ENCODE measurements at regions not wholly inside any gene's neighbourhood (a gene's known extent, or its start where the extent isn't known, plus 50 kb on each side); places are given as distances from the start of the nearest gene placed in this dataset.
"Not testable (repeated sequence)": the region's sequence is repeated elsewhere in the genome, so short reads cannot be mapped to it uniquely, and the experiment has no call there.

DNA sequence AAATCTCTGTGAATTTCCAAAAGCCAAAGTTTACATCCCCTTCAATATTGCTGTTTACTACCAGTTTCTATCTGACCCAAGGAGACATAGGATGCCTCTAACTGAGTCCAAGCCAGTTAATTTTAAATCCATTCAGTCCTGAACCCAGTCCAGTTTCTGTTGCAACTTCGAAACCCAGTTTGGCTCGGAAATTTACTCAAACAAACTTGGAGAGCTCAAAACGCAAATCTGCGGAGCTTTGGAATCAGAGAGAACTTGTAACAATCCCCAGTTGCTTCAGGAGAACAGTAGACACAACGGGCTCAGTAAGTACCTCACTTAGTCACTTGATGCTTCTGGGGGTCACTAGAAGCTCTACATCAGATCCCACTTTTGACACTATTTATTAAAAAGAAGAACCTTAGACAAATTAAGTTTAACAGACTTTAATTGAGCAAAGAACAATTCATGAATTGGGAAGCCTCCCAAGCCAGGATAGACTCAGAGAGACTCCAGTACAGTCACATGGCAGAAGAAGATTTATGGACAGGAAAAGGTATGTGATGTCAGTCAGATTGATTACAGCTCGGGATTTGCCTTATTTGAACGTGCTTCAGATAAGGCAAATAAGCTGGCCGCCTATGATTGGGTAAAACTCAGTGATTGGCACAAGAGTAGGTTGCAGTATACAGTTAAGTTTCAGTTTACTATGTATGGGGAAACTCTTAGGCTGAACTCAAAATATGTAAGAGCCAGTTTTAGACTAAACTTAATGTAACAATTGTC is 118.0 kb downstream of the RFPL4B start:
- no peak for DNase-seq

DNA sequence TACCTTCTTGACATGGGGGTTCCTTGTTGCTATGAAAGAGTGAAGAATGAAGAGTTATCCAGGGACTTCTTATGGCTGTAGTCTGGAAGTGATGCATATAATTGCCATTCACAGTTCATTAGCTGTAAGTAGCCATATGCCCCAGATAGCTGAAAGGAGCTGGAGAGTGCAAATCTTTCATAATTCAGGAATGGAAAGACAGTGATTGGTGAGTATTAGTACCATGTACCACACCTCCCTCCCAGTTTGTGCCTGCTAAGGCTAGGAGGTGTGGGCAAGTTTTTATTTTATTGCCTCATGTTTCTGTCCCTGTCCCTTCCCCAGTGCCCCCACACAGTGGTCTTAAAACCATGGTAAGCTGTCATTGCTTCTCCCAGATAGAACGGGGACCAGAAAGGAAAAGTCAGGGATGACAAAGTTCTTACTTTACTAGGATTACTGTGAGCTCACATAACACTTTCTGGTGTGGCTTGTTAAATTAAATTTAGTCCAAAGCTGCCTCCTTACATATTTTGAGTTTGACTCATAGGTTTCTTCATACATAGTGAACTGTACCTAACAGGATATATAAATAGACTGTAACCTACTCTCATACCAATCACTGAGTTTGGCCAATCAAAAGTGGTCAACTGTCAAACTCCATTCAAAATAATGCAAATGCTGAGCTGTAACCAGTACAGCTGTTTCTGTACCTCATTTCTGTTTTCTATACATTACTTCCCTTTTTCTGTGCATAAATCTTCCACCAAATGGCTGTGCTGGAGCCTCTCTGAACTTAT is 119.4 kb downstream of the RFPL4B start:
- no peak for DNase-seq

DNA sequence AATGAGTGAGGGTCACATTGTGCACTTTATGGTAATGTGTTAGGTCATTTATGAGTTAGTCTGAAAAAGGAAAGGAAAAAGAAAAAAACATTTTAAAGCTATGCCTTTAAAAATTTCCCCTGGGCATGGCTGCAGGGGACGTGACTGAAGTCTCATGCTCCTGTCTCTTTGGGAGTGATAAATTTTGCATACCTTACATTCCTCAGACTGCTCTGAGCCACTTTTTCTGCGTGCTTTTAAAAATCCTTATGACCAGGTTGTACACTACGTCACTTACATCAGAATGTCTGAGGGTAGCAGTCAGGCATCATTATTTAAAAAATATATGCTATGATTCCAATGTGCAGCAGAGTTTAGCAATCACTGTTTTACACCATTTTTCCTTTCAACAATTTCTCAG is 121.2 kb downstream of the RFPL4B start:
- no peak for DNase-seq

DNA sequence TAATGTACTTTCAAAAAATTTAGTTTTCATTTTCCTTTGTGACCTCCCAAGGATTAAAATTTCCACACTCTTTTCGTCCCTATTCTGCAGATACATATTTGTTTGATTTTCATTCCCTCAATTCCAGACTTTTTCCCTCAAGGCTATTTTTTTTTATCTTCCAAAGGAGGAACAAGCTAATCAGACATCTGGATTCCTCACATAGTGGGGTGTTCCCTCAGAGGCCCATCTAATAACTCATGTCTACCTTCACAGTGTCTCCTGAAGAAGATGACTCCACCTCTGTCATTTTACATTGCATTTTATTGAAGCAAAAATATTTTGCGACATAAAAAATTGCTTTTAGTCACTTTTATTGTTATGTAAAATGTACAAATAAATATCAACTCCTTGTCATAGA is 122.2 kb downstream of the RFPL4B start:
- no peak for DNase-seq

DNA sequence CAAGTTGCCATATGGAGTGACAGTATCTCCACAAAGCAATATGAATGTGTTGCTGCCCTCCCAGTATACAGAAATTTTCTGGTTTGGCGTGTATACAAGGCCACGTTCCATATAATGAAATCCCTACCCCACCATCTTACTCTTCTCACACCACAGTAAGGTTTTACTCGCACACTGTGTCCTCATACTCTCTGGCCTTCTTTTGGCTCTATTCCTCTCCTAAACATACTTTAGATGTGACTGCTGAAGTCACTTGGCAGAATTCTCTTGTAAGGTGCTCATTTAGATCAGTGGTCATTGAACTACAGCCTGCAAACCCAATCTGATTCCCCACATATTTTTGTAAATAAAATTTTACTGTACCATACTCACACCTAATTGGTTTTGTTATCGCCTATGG is 123.2 kb downstream of the RFPL4B start:
- DNase-seq = no peak

DNA sequence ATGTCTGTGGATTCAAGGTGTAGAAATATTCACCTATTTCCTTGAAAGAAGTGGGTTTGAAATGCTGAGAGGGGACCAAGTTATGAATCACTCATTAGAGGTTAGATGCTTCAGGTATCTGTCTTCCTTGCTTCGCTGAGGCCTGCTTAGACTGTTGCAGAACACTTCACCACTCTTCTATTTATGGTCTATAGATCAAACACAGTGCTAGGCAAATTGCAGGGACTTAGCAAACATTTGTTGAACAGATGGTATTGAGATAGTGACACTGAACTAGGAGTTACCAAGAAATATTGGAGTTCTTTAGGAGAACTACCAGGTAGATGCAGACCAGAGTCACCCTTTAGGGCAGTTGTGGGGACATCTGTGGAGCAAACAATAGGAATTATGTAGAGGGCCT is 123.8 kb downstream of the RFPL4B start:
- DNase-seq = no peak

DNA sequence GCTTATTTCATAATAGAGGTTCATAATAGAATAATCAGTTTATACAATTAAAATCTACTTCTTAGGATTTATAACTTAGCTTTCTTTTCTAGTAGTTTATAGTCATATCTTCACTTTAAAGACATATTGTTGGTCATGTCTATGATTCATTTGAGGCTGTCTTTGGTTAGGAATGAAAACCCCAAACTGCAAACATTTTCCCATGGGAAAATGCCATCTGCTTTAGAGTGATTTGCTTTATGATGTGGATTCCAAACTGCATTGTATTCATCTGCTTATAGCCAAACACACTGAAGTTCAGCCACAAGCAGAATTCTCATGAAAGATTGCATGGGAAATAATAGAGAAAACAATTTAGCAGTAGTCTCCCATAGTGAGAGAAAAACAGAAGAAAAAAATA is 128.0 kb downstream of the RFPL4B start:
- DNase-seq = no peak

DNA sequence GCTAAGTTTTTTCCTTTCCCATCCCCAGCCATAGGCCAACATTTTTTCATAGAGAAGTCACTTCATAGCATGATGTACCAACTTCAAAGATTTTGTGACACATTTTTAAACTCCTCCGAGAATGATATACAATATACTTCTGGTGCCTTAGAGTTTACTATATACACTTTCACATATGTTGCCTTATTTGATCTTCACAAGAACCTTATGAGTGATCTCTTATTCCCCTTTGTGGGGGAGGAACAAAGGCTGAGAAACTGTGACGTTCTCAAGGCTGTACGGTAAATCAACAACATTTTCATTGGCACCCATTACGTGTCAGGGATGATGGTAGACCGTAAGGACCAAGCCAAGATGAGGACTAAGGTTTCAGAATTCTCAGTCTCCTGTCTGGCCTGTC is 130.0 kb downstream of the RFPL4B start:
- no peak for DNase-seq

DNA sequence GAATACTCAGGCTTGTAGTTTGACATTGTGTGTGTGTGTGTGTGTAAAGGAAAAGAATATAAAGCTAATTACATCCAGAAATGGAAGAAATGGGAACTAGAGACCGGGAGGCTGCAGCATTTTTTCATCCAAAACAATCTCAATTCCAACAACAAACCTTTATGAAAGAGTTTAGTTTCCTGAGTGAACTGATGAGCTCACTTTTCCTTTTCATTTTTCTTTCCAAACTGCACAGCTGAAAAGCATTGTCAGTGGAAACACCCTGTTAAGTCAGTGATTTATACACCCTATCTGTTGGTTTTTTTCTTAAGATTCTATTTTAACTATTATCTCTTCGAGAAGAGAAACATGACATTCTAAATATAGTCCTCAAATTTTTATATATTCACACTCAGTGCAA is 130.9 kb downstream of the RFPL4B start:
- no peak for DNase-seq

DNA sequence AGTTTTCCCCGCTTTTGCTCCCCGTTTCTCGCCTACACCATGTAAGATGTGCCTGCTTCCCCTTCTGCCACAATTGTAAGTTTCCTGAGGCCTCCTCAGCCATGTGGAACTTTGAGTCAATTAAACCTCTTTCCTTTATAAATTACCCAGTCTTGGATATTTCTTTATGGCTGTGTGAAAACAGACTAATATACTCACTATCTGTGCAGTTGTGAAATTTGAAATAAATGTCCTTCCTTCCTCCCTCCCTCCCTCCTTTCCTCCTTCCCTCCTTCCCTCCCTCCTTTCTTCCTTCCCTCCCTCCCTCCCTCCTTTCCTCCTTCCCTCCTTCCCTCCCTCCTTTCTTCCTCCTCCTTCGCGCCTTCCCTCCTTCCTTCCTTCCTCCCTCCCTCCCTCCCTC is 132.8 kb downstream of the RFPL4B start:
- not testable (repeated sequence) for DNase-seq

DNA sequence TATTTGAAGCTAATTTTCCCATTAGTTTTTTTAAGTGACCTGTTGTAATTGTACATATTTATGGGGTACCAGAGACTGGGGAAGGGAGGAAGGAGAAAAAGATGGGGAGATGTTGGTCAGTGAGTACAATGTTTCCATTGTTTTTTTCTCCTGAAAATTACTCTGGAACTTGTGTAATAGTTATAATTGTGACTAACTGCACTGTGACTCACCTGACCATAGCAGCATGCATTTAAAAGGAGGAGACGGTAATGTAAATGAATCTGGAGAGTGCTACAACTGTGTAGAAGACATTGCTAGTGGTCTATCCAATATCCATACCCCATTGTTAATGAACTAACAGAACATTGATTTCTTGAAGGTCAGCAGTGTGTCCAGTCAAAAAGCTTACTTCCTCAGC is 133.4 kb downstream of the RFPL4B start:
- no peak for DNase-seq

DNA sequence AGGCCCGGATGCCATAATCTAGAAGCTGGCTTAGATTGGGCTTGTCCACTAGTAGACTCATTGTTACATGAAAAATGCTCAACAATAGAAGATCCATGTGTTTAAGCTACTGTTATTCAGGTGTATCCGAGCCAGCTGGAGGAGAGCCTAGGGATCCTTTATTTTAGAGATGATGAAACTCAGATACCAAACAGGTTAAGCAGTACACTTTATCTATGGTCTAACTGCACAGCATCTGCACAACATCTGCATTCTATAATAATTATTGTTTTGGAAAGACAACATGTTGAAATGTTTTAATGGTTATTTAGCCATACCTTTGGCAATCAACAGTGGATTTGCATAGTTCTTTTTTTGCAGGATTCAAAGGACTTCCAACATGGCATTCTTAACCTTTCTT is 134.1 kb downstream of the RFPL4B start:
- no peak for DNase-seq

DNA sequence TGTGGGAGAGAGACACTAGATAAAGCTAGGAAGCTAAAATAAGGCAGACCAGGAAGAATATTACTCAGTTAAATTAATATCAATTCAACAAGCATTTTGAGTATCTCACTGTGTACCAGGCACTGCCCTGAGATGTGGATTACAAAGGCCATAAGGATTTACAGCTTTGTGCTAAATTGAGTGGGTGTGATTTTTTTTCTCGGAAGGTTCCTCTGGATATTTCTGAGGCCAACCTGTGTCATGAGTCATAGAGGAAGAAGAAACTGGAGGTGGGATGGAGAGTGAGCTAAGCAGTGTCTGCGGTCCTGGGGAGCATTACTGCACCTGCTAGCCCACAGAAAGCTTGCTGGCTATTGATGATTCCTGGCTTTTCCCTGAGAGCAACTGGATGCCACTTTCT is 135.2 kb downstream of the RFPL4B start:
- DNase-seq = no peak

DNA sequence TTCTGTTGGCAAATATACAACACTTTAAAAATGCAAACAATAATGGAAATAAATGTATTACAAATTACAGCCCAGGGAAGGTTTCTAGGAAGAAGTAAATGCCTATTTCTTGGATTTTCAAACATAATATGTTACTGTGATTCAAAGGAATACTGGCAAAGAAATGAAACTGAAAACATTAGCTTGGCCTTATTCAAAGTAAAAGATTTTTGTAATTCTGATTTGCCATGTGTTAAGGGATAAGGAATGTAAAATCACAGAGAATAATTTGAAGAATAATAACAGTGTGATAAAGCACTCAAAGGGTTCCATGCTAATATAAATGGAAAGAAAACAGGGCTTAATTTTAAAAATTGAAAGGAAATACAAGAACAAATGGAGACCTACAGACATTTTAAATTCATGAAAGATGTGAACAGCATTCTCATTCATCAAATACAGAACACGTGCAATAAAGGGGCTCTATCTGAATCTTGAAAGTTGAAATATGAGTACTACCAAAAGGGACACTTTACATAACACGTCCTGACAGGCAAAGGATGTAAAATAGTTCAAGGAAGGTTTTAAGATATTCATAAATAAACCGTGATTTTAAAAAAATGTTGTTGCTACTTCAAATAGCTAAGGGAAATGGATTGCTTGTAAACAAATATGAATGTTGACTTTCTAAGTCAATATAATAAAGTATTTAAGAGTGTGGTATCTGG is 138.1 kb downstream of the RFPL4B start:
- DNase-seq = no peak

DNA sequence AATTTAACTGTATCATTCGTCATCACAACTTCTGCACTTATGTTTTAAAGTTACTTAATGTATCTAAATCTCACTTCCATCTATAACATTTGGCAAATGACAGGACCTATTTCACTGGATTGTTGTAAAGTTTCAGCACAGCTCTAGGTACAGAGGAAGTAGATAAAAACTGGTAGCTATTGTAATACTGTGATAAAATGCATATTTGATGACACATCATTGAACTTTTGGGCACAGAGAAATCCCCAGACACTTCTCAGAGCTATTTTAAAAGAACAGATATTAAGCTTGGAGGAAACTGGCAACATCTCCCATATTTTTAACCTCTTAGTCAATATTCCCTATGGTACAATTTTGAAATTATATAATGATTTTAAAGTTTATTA is 138.7 kb downstream of the RFPL4B start:
- no peak for DNase-seq

DNA sequence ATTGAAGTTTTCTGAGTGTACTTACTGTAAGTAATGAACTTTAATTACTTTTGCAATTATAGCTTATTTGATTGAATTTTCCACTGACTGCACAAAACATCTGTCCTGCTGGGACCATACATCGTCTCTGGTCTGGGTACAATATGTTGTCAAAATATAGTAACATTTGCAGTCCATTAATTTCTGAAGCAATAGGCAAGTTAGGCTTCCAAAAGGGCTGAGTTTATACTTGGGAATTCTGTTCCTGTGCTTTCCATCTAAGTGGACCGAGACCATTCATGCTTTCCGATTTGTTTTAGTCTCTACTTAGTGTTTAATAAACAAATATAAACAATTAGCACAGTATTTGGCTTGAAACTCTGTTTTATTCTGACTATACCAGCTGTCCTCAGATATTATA is 139.3 kb downstream of the RFPL4B start:
- DNase-seq = no peak

DNA sequence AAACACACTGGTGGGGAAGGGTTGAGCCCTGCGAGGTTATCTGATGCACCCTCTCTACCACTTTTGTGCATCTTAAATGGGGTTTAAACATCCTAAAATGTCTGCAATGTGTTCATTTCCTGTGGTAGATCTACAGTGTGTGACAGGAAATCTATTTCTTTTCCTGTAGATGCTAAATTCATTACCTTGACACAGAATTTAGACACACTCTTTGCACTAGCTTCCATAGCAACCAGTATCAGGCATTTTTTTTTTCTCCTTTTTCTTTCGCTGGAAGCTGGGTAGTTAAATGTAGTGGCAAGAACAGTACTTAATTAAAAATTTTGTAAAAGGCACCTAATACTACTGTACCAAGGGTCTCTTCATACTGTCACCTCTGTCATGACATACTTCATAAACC is 141.1 kb downstream of the RFPL4B start:
- no peak for DNase-seq

DNA sequence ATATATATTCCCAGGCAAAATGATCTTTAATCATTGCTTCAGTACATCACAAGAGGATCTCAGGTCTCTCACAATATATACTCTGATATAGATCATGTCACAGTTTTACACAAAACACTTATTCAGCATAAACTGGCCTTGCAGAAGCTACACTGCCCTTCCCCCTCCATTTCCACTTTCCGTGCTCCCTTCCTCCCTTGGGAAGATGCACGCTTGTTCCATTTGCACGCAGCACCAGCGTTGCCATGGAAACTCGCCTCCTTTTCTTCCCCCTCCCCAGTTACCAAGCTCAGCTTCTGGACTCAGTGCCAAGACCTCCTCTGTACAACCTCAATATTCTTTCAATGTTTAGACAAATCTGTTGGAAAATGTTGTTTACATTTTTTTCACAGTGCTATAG is 154.6 kb downstream of the RFPL4B start:
- no peak for DNase-seq

DNA sequence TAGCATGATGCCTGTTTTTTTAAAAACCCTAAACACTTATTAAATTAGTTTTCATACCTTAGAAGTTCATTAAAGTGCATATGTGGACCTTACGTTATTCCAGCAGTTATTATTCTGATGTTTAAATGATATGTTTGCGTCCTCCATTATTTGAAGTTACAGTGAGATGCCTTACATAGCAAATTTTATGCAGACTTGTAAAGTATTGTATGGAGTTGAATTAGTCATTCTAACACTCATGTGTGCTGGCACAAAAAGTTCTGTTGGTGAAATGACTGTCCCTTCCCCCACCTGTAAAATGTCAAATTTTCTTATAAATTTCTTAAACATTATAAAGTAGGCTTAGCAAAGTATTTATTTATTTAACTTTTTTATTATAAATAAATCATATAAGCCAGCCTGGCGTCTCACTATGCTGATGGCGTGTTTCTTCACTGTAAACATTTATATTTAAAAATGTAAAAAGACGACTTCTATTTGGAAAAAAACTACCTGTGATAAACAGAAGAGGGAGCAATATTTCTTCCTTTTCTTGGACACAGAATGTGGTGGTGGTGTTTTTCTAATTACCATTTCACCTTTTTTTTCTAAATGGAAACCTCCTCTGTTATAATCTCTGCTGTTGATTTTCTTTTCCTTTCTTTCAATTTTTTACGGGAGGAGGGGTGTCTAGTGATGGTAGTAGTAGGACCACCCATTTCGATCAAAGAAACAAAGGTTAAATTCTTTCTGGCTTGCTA is 155.4 kb downstream of the RFPL4B start:
- no peak for DNase-seq

DNA sequence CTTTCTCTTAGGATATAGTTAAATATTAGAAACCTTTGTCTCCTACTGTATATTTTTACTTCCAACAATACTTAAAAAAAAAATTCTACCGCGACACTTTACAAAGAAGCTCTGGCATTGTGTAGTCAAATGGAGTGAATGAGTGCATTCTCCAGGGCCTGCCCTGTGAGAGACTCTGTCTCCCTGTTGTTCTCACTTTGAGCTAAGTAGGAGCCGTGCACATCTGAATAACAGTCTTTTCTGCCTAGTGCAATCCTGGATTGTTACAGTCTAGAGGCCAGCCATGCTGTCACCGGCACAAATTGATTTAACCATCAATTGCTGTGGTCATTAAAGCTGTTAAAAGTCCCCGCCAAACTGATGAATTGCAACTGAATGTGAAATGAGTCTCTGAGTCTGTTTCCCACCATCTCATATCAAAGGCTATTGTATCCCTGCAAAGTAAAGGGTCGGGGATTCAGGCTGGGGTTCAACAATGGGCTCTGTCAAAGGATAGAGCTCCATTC is 156.0 kb downstream of the RFPL4B start:
- DNase-seq = no peak

DNA sequence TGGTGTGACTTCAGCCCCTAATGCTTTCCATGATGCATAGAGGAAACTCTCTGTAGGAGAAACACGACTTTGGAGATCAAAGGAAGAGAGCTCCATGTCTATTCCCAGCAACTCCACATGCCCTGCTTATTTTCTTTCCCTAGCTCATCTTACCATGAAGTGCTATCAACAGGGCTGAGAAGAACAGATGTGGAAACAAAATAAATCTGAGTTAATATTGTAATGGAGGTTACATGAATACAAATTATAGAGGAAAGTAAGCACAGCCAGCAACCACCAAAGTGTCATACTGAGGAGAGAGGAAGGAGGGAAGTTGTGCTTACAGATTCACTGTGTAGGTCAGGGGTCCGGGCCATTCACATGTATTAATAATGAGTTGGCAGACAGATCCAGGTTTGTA is 157.5 kb downstream of the RFPL4B start:
- no peak for DNase-seq

DNA sequence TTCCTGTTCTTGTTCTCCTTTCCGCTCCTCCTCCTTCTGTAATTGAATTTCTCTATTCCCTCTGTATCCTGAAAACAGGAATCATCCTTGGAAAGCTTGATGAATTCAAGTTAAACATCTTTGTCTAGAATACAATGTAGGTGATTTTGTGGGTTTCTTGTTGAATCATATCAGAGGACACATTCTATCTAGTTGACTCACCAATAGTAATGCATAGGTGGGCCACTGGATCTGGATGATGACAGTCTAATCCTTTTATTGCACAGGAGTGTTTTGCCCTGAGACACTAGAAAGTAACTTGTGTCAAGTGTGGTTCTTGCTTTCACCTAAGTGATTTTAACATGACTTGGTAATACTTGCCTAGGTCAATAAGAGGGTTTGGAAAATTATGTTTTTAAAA is 164.3 kb downstream of the RFPL4B start:
- DNase-seq = no peak

DNA sequence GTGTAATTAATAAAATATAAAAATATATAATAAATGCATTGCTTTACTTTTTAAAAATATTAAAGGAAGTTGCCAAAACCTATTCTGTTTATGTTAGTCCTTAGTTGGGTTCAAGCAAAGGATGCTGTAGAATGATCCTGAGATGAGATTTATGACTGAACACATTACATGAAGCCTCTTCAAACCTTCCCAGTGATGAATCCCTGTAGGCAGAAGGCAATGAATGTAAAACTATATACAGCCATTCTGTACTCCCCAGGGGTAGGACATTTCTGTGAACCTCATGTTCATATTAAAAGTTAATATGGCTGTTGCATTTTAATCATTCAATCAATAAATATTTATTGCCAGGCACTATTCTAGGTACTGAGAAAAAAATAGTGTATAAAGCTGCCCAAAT is 166.0 kb downstream of the RFPL4B start:
- no peak for DNase-seq

All from activated gamma-delta T cell treated with Interleukin-2 at 50 U/mL for 16 hours (primary cell).